HepG2 (cell line): ENCODE measurements at regions not wholly inside any gene's neighbourhood (a gene's known extent, or its start where the extent isn't known, plus 50 kb on each side); places are given as distances from the start of the nearest gene placed in this dataset.

Experiments
- AGO1 ChIP-seq: fragments of 200-400 bp; formaldehyde crosslinking; IDR thresholded peaks from 2 replicates; pipeline ENCODE4 v1.6.1; 2017; ENCODE audit warnings: mild to moderate bottlenecking, low read depth, low read length, moderate library complexity; ENCODE audit not compliant: poor library complexity, severe bottlenecking
- CEBPB ChIP-seq: IDR thresholded peaks from 2 replicates; pipeline ENCODE4 v1.6.1; 2011; ENCODE audit warnings: low read depth, low read length, improper control_type of control experiment, borderline replicate concordance
- CEBPG ChIP-seq: IDR thresholded peaks from 2 replicates; pipeline ENCODE4 v1.6.1; 2016
- CREM ChIP-seq, 2 experiments: sonication (generic) in 1 of 2; formaldehyde crosslinking in 1 of 2; IDR thresholded peaks; 2 replicates each; pipeline versions ENCODE4 v1.4.0 to v1.6.1; 2016 to 2020; ENCODE audit warnings: antibody characterized with exemption in 1 of 2, mild to moderate bottlenecking in 1 of 2, missing genetic modification reagents in 1 of 2
- EHMT2 ChIP-seq: fragments of 200-600 bp; sonication (generic); IDR thresholded peaks from 2 replicates; pipeline ENCODE4 v1.7.0; 2017; ENCODE audit warnings: antibody characterized with exemption, low read depth, low read length, borderline replicate concordance
- ELF4 ChIP-seq: sonication (generic); formaldehyde crosslinking; IDR thresholded peaks from 2 replicates; pipeline ENCODE4 v1.5.0; 2020; ENCODE audit warnings: missing genetic modification reagents, mild to moderate bottlenecking, moderate library complexity, borderline replicate concordance
- FOXO4 ChIP-seq: sonication (generic); formaldehyde crosslinking; conservative IDR thresholded peaks from 2 replicates; pipeline ENCODE4 v1.8.1; 2023; ENCODE audit warnings: missing genetic modification reagents
- HNF4G ChIP-seq, 2 experiments: sonication (generic) in 1 of 2; formaldehyde crosslinking in 1 of 2; IDR thresholded peaks; 2 replicates each; pipeline versions ENCODE4 v1.4.0 to v1.6.1; 2011 to 2020; ENCODE audit warnings: borderline replicate concordance in 2 of 2, low read depth in 2 of 2, mild to moderate bottlenecking in 2 of 2, low read length in 1 of 2, missing genetic modification reagents in 1 of 2, moderate library complexity in 1 of 2
- RARA ChIP-seq: IDR thresholded peaks from 2 replicates; pipeline ENCODE4 v1.6.1; 2016; ENCODE audit warnings: missing genetic modification reagents, missing compliant biosample characterization
- SALL1 ChIP-seq: sonication (generic); formaldehyde crosslinking; IDR thresholded peaks from 2 replicates; pipeline ENCODE4 v1.8.0; 2022; ENCODE audit warnings: mild to moderate bottlenecking, missing genetic modification reagents
- SPEN ChIP-seq: sonication (generic); formaldehyde crosslinking; IDR thresholded peaks from 2 replicates; pipeline ENCODE4 v1.5.1; 2020; ENCODE audit warnings: low read depth, mild to moderate bottlenecking, missing genetic modification reagents
- ZNF121 ChIP-seq: sonication (generic); formaldehyde crosslinking; IDR thresholded peaks from 2 replicates; pipeline ENCODE4 v1.5.0; 2020; ENCODE audit warnings: mild to moderate bottlenecking, missing genetic modification reagents
- ZNF256 ChIP-seq: sonication (generic); formaldehyde crosslinking; conservative IDR thresholded peaks from 2 replicates; pipeline ENCODE4 v1.4.0; 2020; ENCODE audit warnings: missing genetic modification reagents
- ZNF264 ChIP-seq: sonication (generic); formaldehyde crosslinking; IDR thresholded peaks from 2 replicates; pipeline ENCODE4 v1.4.0; 2020; ENCODE audit warnings: missing genetic modification reagents
- ZNF292 ChIP-seq: sonication (generic); formaldehyde crosslinking; IDR thresholded peaks from 2 replicates; pipeline ENCODE4 v1.8.1; 2022; ENCODE audit warnings: mild to moderate bottlenecking, low read depth, missing genetic modification reagents, borderline replicate concordance
- ZNF30 ChIP-seq: sonication (generic); formaldehyde crosslinking; IDR thresholded peaks from 2 replicates; pipeline ENCODE4 v1.5.0; 2020; ENCODE audit warnings: mild to moderate bottlenecking, missing genetic modification reagents
- ZNF350 ChIP-seq: sonication (generic); formaldehyde crosslinking; IDR thresholded peaks from 2 replicates; pipeline ENCODE4 v1.4.0; 2020; ENCODE audit warnings: mild to moderate bottlenecking, low read depth, missing genetic modification reagents, borderline replicate concordance
- ZNF362 ChIP-seq: sonication (generic); formaldehyde crosslinking; IDR thresholded peaks from 2 replicates; pipeline ENCODE4 v1.4.0; 2020; ENCODE audit warnings: missing genetic modification reagents, mild to moderate bottlenecking, borderline replicate concordance
- ZNF749 ChIP-seq: sonication (generic); formaldehyde crosslinking; IDR thresholded peaks from 2 replicates; pipeline ENCODE4 v1.8.0; 2022; ENCODE audit warnings: mild to moderate bottlenecking, missing genetic modification reagents, moderate library complexity, borderline replicate concordance
- ZSCAN9 ChIP-seq: IDR thresholded peaks from 2 replicates; pipeline ENCODE4 v1.6.1; 2016; ENCODE audit warnings: borderline replicate concordance

GRCh38 chr20:53767206-53767930, 173.7 kb upstream of the ZNF217 start (continued):
- TF ChIP-seq ZNF256 (CRISPR knock-in tag) (no peak), ZNF350 (CRISPR knock-in tag) (0 out of 2 replicates have a peak, but pooled peaks have one; percentile 20), AGO1 (no peak), CEBPB (peak; percentile 67; the same call in 1 of the 2 replicates), EHMT2 (0 out of 2 replicates have a peak, but pooled peaks have one; percentile 38), CEBPG (CRISPR knock-in tag) (peak; percentile 41; the same call in 1 of the 2 replicates), CREM (IDR thresholded peaks at IDR 0.05) (peak; percentile 29; the same call in 1 of the 2 replicates), CREM (CRISPR knock-in tag; IDR thresholded peaks at IDR 0.05) (no peak), ZNF362 (CRISPR knock-in tag) (no peak), ZNF292 (CRISPR knock-in tag) (peak; percentile 36; the same call in 1 of the 2 replicates), ELF4 (CRISPR knock-in tag) (0 out of 2 replicates have a peak, but pooled peaks have one; percentile 31), FOXO4 (CRISPR knock-in tag) (0 out of 2 replicates have a peak, but pooled peaks have one; percentile 38), ZSCAN9 (CRISPR knock-in tag) (0 out of 2 replicates have a peak, but pooled peaks have one; percentile 35), ZNF749 (no peak), ZNF30 (CRISPR knock-in tag) (0 out of 2 replicates have a peak, but pooled peaks have one; percentile 55), RARA (CRISPR knock-in tag) (0 out of 2 replicates have a peak, but pooled peaks have one; percentile 8), SPEN (CRISPR knock-in tag) (no peak), ZNF264 (peak; percentile 99), HNF4G (IDR thresholded peaks at IDR 0.05; ENCODE audit: borderline replicate concordance, low read depth, low read length) (0 out of 2 replicates have a peak, but pooled peaks have one; percentile 5), HNF4G (CRISPR knock-in tag; IDR thresholded peaks at IDR 0.05; ENCODE audit: borderline replicate concordance, low read depth) (no peak), ZNF121 (no peak), SALL1 (CRISPR knock-in tag) (peak; percentile 17; the same call in 1 of the 2 replicates)
